ENCODE measurements at regions not wholly inside any gene's neighbourhood (a gene's known extent, or its start where the extent isn't known, plus 50 kb on each side); places are given as distances from the start of the nearest gene placed in this dataset.

GRCh38 chr1:232445361-232446106 is 184.4 kb downstream of the SIPA1L2 start:
- no peaks in the 10 kb centered on the region for H3K79me2 ChIP-seq (ENCODE audit: low read length)
- no peak overlapping the region for H2AFZ ChIP-seq (ENCODE audit: low read length)
- H3K9me2 ChIP-seq (replicated peaks; ENCODE audit: low read length): no peaks in the 10 kb centered on the region
- no peak overlapping the region for H3K9ac ChIP-seq (ENCODE audit: low read length)
- POLR2A ChIA-PET (ENCODE audit: unreplicated experiment): interaction anchor here (0.6 kb wide), 1 partner anchor 67 kb away, joined by 3 read pairs; no protein-coding TSS in a partner anchor
- BruUV-seq (replicated peaks): no TSS peak
- CTCF ChIA-PET: no interaction called here
- no peaks in the 10 kb centered on the region for H4K20me1 ChIP-seq (ENCODE audit: low read length)
- no peak overlapping the region for H3K4me2 ChIP-seq (ENCODE audit: low read length)
- H3K9me3 ChIP-seq (ENCODE audit: low read length): no peaks in the 10 kb centered on the region
- DNase-seq (no peak), ATAC-seq (no peak)
- TF ChIP-seq, protein P1, sequence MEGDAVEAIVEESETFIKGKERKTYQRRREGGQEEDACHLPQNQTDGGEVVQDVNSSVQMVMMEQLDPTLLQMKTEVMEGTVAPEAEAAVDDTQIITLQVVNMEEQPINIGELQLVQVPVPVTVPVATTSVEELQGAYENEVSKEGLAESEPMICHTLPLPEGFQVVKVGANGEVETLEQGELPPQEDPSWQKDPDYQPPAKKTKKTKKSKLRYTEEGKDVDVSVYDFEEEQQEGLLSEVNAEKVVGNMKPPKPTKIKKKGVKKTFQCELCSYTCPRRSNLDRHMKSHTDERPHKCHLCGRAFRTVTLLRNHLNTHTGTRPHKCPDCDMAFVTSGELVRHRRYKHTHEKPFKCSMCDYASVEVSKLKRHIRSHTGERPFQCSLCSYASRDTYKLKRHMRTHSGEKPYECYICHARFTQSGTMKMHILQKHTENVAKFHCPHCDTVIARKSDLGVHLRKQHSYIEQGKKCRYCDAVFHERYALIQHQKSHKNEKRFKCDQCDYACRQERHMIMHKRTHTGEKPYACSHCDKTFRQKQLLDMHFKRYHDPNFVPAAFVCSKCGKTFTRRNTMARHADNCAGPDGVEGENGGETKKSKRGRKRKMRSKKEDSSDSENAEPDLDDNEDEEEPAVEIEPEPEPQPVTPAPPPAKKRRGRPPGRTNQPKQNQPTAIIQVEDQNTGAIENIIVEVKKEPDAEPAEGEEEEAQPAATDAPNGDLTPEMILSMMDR (conservative IDR thresholded peaks at IDR 0.05; ENCODE audit: low read depth, low read length): no peak
- TF ChIP-seq EZH2phosphoT487 (IDR thresholded peaks at IDR 0.05; ENCODE audit: borderline replicate concordance, low read length): no peak
- no peak for TF ChIP-seq EZH2 (IDR thresholded peaks at IDR 0.05; ENCODE audit: low read length, unreplicated experiment)
- intact Hi-C loops (cut with micrococcal nuclease): no loop called here
- no peak overlapping the region for H3K4me3 ChIP-seq (ENCODE audit: low read length)
- no peaks in the 10 kb centered on the region for H3F3A ChIP-seq (ENCODE audit: low read length, unreplicated experiment)
- H3K27ac ChIP-seq (ENCODE audit: low read length): no peak overlapping the region
- peaks cover 14% of the 10 kb centered on the region for H3K4me1 ChIP-seq (ENCODE audit: insufficient read depth, low read length)
- no peaks in the 10 kb centered on the region for H3K27me3 ChIP-seq (ENCODE audit: low read length)
- no peaks in the 10 kb centered on the region for H3K36me3 ChIP-seq (ENCODE audit: low read depth, low read length)

DNA sequence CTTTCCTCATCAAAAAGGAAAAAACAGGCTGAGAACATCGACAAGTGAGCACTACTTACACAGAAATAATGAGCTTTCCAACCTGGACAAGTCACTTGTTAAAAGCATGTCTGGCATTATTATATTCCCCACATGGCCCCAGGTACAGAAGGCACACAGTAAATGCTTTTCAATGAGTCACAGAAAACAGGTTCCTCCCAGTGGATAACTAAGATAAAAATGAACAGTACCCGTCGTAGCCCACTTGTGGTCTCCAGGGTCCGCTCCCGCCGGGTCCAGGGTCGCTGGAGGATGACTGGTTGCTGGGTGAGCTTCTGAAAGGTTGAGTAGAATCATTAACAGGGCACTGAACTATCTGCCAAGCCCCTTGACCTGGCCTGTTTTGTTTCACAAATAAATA is 186.6 kb downstream of the SIPA1L2 start:
- H3K4me2 ChIP-seq (ENCODE audit: low read length): no peak overlapping the region
- no peaks in the 10 kb centered on the region for H3K9me3 ChIP-seq (ENCODE audit: low read length)
- intact Hi-C loops (cut with micrococcal nuclease): no loop called here
- H3K27ac ChIP-seq (ENCODE audit: low read length): no peak overlapping the region
- no peaks in the 10 kb centered on the region for H3K9me2 ChIP-seq (replicated peaks; ENCODE audit: low read length)
- DNase-seq (peak; percentile 38), ATAC-seq (no peak)
- POLR2A ChIA-PET (ENCODE audit: unreplicated experiment): no interaction called here
- BruUV-seq (replicated peaks): no TSS peak
- H3K4me1 ChIP-seq (ENCODE audit: insufficient read depth, low read length): peaks cover 6% of the 10 kb centered on the region; the same call in 1 of the 2 replicates
- no peak overlapping the region for H3K9ac ChIP-seq (ENCODE audit: low read length)
- no peaks in the 10 kb centered on the region for H3F3A ChIP-seq (ENCODE audit: low read length, unreplicated experiment)
- TF ChIP-seq EZH2phosphoT487 (IDR thresholded peaks at IDR 0.05; ENCODE audit: borderline replicate concordance, low read length): no peak
- H2AFZ ChIP-seq (ENCODE audit: low read length): no peak overlapping the region
- no peaks in the 10 kb centered on the region for H4K20me1 ChIP-seq (ENCODE audit: low read length)
- no peaks in the 10 kb centered on the region for H3K79me2 ChIP-seq (ENCODE audit: low read length)
- H3K27me3 ChIP-seq (ENCODE audit: low read length): no peaks in the 10 kb centered on the region
- CTCF ChIA-PET: no interaction called here
- no peaks in the 10 kb centered on the region for H3K36me3 ChIP-seq (ENCODE audit: low read depth, low read length)
- H3K4me3 ChIP-seq (ENCODE audit: low read length): no peak overlapping the region

GRCh38 chr1:232441036-232441411 is 188.9 kb downstream of the SIPA1L2 start:
- Histone ChIP-seq H3K4me2 (ENCODE audit: low read length) (no peak overlapping the region), H3K4me1 (ENCODE audit: insufficient read depth, low read length) (peaks cover 6% of the 10 kb centered on the region; the same call in 1 of the 2 replicates), H3K9me2 (replicated peaks; ENCODE audit: low read length) (no peaks in the 10 kb centered on the region), H3K79me2 (ENCODE audit: low read length) (no peaks in the 10 kb centered on the region), H3K4me3 (ENCODE audit: low read length) (no peak overlapping the region), H3K27ac (ENCODE audit: low read length) (no peak overlapping the region), H3K9ac (ENCODE audit: low read length) (no peak overlapping the region), H4K20me1 (ENCODE audit: low read length) (no peaks in the 10 kb centered on the region), H3K36me3 (ENCODE audit: low read depth, low read length) (no peaks in the 10 kb centered on the region), H2AFZ (ENCODE audit: low read length) (no peak overlapping the region), H3F3A (ENCODE audit: low read length, unreplicated experiment) (no peaks in the 10 kb centered on the region), H3K27me3 (ENCODE audit: low read length) (no peaks in the 10 kb centered on the region), H3K9me3 (ENCODE audit: low read length) (no peaks in the 10 kb centered on the region)
- DNase-seq (no peak), ATAC-seq (no peak)
- intact Hi-C loops (cut with micrococcal nuclease): no loop called here
- ChIA-PET POLR2A (ENCODE audit: unreplicated experiment) (no interaction called here), CTCF (no interaction called here)
- no TSS peak for BruUV-seq (replicated peaks)
- TF ChIP-seq EZH2 (IDR thresholded peaks at IDR 0.05; ENCODE audit: low read length, unreplicated experiment): no peak

Measured in PC-3 (cell line).